Erythroblast (primary cell): ENCODE measurements at regions not wholly inside any gene's neighbourhood (a gene's known extent, or its start where the extent isn't known, plus 50 kb on each side); places are given as distances from the start of the nearest gene placed in this dataset.

Source experiments
- GATA1 ChIP-seq: IDR thresholded peaks from 2 replicates; pipeline ENCODE4 v1.6.1; 2011; ENCODE audit warnings: low read depth, mild to moderate bottlenecking, control low read depth, low read length, moderate library complexity
- POLR2A ChIP-seq: IDR thresholded peaks from 2 replicates; pipeline ENCODE4 v1.6.1; 2011; ENCODE audit warnings: mild to moderate bottlenecking, low read length

DNA sequence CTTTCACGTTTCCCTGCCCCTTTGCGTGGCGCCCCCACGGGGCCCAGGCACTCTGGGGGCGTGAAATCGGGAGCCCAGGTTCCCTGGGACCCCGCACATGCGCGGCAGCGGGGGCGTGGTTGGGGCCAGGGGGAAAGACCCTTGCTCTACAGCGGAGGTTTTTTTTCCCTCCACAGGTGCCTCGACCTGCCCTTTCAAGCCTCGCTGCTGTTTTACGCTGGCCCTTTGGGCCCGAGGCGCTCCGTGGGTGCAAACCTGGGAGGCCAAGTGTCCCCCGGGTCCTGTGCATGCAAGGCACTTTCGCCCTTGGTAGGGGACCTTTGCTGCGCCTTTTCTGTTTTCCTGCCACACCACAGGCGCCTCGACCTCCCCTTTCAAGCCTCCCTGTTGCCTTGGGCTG, 329.8 kb downstream of the ALG10 start:
- TF ChIP-seq POLR2A, result no peak
- TF ChIP-seq GATA1, result no peak
